OCI-LY3 (cell line): ENCODE measurements at regions not wholly inside any gene's neighbourhood (a gene's known extent, or its start where the extent isn't known, plus 50 kb on each side); places are given as distances from the start of the nearest gene placed in this dataset.
"Not testable (repeated sequence)": the region's sequence is repeated elsewhere in the genome, so short reads cannot be mapped to it uniquely, and the experiment has no call there.

Experiments used
- EZH2phosphoT487 ChIP-seq: fragments of 200-600 bp; shearing (Covaris generic); IDR thresholded peaks from 2 replicates; pipeline ENCODE4 v1.6.1; 2018; ENCODE audit warnings: antibody characterized with exemption, mixed run types, low read depth
- TF ChIP-seq, protein P1 (sequence below): fragments of 200-600, 300-600 bp; sonication (generic); IDR thresholded peaks from 2 replicates; pipeline ENCODE4 v1.5.1; 2014; ENCODE audit warnings: antibody characterized with exemption, low read length, low read depth

DNA sequence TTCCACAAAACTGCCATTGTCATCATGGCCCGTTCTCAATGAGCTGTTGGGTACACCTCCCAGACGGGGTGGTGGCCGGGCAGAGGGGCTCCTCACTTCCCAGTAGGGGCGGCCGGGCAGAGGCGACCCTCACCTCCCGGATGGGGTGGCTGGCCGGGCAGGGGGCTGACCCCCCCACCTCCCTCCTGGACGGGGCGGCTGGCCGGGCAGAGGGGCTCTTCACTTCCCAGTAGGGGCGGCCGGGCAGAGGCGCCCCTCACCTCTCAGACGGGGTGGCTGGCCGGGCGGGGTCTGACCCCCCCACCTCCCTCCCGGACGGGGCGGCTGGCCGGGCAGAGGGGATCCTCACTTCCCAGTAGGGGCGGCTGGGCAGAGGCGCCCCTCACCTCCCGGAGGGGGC lies 176.9 kb upstream of the FBXL17 start:
- TF ChIP-seq, protein P1, sequence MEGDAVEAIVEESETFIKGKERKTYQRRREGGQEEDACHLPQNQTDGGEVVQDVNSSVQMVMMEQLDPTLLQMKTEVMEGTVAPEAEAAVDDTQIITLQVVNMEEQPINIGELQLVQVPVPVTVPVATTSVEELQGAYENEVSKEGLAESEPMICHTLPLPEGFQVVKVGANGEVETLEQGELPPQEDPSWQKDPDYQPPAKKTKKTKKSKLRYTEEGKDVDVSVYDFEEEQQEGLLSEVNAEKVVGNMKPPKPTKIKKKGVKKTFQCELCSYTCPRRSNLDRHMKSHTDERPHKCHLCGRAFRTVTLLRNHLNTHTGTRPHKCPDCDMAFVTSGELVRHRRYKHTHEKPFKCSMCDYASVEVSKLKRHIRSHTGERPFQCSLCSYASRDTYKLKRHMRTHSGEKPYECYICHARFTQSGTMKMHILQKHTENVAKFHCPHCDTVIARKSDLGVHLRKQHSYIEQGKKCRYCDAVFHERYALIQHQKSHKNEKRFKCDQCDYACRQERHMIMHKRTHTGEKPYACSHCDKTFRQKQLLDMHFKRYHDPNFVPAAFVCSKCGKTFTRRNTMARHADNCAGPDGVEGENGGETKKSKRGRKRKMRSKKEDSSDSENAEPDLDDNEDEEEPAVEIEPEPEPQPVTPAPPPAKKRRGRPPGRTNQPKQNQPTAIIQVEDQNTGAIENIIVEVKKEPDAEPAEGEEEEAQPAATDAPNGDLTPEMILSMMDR: not testable (repeated sequence)
- not testable (repeated sequence) for TF ChIP-seq EZH2phosphoT487
